ENCODE measurements at regions not wholly inside any gene's neighbourhood (a gene's known extent, or its start where the extent isn't known, plus 50 kb on each side); places are given as distances from the start of the nearest gene placed in this dataset.
"Not testable (repeated sequence)": the region's sequence is repeated elsewhere in the genome, so short reads cannot be mapped to it uniquely, and the experiment has no call there.

DNA sequence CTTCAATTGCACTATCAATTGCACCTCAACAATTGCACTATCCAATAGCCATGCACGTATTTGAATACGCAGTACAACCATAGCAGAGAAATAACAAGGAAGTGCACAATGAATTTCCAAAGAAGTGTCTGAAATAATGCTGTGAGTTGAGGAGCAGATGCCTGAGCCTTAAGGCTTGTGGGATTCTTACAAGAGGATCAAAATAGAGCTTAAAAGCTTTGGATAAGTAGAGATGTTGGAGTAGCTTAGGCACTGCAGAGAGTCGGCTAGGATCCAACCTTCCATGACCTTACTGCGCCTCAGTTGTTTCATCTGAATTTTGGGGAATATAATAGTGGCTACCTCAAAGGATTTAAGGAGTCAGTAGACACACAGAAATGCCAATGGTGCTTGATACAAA lies 196.1 kb upstream of the FLRT2 start:
- DNase-seq: no peak

DNA sequence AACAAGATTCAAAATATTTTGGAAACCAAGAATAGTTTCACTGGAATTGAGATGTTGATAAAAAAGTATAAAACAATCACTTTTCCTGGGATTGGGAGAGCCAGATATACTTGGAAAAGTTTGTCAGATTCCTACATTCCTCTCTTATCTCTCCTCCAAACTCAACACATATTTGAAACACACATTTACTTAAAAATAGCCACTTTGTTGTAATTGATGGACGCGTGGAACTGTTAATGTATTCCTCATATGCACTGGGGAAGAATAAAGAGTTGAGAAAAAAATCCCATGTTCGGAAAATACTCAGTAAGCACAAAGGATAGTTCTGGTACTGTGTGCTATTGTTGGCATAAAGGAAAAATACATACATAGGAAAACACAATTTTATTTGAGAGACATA lies 195.6 kb upstream of the FLRT2 start:
- DNase-seq: no peak

DNA sequence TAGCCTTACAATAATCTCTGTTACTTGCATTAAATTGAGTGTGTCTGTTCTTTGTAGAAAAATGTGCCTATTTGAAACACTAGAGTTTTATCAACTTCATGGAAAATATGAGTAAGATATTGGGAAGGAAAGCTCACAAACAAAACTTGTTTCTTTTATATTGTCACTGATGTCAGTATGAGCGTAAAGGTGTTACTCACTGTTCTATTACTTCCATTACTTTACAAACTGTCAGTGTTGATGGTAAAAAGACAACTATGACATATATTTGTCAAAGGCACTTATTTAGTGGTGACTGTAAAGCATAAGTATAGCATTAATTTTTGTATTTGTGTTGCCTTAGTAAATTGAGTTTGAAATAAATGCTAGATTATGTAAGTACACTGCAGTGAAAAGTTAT lies 193.7 kb upstream of the FLRT2 start:
- DNase-seq: no peak

DNA sequence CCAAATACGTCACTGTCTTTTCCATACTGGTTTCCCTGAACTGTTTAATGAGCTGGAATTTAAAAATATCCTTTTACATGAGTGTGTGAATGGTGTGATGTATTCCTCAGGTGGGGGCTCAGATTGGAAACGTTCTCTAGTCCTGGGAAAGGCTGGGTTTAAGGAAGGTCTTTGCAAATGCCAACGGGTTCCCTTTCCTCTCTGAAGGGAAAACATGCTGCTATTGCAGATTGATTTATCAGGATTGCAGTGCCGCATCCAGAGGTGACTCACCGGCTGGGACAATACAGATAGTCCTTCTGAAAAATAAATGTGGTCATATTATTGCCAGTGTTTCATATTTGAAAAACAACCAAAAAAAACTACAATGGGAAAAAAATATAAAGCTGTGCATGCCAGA lies 193.1 kb upstream of the FLRT2 start:
- no peak for DNase-seq

DNA sequence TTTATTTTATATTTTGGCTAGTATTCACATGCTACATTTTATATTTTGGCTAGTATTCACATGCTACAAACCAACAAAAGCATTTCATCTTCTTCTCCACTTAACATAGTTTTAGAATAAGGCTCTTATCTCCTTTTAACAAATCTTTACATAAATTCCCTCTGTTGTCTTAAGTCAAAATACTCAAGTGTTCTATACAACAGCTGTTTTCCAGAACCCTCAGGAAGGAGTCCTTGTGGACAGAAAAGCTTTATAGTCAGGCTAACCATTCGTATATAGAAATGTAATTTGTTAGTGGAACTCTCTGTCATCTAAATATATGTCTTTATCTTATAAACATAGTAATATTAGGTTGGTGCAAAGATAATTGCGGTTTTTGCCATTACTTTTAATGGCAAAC lies 191.0 kb upstream of the FLRT2 start:
- no peak for DNase-seq

DNA sequence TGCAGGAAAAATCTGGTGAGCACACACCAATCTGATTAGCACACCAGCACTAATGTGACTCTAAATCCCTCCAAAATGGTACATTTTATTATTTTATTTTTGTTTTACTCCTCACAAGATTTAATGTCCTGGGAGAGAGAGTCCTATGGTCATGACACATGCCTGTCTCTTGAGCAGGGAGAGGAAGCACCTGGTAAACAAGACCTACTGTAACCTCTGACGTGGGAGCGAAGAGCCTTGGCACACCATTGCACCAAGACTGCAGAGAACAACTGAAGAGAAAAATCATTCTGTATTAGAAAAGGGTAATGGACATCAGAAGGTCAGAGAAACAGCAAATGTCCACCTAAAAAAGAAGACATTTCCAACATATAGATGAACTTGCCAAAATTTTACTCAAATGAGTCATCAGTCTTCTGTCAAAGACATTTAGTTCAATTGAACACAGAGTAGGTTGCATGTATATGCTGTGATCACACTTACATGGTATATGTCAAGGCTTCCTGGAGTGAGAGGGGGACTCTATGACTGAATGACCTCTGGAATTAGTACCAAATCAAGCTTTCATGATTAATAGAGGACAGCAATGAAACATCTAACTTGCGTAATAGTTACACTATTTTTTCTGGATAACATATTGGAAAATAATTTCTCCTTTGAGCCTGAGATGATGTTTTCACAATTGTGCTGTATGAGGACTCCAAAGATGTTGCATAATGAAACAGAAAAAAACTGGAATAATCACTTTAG lies 186.9 kb upstream of the FLRT2 start:
- no peak for DNase-seq

DNA sequence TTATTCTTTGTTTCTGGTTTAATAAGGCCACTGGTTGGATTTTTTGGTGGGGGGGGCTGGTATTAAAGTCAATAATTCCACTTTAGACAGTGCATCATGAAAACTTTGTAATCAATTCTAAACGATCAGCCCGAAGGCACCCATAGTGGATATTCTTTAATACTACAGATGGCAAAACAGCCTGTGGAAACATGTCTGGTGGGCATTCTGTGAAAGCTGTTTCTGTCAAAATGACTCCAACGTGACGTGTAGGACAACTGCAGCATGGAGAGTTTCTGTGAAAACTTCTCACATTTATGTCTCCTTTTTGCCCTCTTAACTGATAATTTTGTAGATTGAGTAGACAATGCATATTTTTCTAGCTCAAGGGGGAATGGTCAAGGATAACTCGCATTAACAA lies 185.8 kb upstream of the FLRT2 start:
- DNase-seq: no peak

DNA sequence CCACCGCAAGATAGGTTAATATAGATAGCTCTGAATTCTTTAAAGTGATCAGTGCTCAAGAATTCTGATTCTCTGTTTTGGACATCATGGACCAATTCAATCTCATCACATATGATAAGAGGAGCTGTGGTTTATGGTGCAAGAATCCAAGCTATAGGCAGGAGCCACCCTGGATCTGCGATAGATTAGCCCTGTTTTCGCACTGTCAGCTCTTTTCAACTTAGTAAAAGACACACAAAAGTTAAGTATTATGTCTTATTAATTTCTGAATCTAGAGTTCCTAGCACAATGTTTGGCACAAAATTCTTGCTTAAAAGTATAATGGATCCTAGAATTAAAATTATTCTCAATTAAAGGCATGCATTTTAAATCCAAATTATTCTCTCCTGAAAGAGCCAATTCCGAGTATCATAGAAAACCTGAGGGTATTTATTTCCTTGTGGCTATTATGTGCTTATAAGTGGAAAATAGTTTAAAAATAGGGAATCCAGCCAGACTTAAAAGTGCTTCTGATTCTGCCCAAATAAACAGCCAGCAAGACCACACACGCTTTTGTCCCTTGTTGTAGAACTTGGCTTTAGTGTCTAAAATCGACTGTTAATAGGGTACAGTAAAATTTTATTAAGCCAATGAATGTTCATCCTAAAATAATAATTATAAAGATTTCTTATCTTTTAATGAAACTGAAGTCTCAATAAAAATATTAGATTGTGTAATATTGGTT lies 184.9 kb upstream of the FLRT2 start:
- no peak for DNase-seq

DNA sequence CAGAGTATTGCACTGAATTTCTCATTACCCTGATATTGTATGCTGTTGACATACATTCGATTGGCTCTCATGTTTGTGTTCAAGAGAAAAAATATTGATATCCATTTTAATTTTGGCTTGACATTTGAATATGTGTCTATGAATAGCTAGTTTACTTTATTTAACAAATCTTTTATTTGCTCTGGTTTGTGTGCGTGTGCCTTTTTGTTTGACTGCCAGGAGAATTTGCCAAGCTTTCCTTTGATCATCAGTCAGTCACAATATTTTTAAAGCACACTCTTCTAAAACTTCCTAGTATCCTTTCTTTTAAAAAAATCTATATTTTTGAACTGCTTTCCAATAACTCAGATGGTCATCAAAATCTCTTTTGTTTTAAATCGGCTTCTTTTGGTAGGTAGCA lies 179.3 kb upstream of the FLRT2 start:
- DNase-seq: no peak

DNA sequence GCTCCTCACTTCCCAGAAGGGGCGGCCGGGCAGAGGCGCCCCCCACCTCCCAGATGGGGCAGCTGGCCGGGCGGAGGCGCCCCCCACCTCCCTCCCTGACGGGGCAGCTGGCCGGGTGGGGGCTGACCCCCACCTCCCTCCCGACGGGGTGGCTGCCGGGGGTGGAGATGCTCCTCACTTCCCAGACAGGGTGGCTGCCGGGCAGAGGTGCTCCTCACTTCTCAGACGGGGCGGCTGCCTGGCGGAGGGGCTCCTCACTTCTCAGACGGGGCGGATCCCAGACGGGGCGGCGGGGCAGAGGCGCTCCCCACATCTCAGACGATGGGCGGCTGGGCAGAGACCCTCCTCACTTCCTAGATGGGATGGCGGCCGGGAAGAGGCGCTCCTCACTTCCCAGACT lies 177.4 kb upstream of the FLRT2 start:
- DNase-seq: not testable (repeated sequence)

DNA sequence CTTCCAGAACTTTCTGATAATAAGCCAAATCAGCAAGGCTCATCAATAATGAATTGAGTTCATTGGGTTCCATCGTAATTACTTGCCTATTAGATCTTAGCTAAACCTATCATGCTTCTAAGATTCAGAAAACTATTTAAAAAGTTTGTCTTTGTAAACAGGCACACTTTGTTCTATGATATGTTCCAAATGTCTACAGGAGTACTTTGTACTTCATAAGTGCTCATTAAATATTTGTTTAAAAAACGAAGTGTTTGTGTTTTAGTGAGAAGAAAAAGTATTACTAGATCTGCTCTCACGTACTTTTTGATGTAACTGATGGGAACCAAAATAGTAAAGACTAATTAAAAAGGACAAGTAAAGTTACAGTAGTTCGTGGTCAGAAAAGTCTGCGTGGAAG lies 172.8 kb upstream of the FLRT2 start:
- DNase-seq: no peak

DNA sequence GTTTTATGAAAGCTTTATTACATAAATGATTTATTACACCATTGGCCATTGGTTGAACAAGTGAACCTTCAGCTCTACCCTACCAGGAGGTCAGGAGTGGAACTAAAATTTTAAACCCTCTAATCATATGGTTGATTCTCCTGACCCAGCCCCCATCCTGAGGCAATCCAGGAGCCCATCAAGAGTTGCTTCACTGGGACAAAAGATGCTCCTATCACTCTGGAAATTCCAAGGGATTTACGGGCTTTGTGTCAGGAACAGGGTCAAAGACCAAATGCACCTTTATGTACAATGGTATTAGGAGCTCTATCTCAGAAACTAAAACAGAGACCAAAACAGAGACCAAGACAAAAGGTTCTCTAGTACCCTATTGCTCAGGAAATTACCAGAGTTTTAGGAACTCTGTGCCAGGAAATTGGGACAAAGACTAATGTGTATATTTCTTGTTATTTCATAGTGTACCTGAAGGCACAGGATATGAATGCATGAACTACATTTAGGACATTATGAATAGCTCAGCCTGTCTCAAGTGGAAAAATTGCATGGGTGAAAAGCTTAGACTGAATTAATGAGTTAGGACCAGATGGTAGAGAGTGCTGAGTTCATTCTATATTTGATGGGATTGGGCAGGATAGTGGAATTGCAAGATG lies 171.7 kb upstream of the FLRT2 start:
- no peak for DNase-seq

DNA sequence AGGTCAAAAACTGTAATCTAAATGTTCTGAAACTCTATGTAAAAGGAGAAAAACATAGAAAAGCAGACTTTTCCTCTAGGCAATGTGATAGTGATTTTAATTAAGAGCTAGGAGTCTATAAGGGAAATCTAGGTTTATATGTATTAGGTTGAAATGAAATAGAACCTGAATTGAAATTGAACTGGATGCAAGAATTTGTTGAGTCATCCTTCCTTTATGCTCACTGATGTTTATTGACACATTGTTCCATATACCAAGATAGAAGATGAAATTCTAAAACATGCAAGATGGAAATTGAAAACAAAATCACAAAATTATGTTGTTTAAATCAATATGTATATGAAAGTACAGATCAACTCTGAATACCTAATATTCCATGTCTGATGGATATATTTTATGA lies 170.4 kb upstream of the FLRT2 start:
- DNase-seq: no peak

DNA sequence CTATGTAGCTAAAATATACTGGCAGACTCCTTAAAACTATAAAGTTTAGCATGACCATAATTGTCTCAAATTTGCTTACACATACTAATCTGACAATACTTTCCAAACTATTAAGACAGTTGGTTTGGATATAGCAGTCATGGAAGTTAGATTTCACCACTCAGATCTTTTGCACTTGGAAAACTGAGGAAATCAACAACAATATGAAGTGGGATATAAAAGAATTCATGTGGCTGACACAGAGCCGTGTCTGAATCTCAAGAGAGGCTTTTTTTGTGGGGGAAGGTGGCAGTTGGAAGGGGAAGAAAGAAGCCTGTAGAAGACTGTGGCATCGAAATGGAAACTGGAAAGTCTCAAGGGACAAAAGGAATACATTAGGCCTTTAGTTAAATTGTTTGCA lies 166.6 kb upstream of the FLRT2 start:
- no peak for DNase-seq

DNA sequence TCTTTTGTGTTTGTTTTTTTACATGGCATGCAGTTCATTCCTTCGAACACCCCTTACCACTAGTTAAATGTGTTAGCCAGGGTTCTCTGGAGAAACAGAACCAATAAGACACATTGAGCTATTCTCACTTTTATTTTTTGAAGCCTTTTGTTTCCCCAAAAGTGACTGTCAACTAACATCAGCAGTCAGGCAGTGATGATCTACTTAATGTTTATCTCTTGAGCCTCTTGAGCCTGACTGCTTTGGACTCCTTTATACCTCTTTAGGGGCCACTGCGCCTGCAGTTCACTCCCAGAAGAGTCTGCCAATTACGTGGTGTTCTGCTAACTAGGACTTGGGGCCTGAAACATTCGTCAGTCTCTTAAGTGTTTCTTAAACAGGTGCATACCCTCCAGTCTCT lies 163.7 kb upstream of the FLRT2 start:
- DNase-seq: no peak

DNA sequence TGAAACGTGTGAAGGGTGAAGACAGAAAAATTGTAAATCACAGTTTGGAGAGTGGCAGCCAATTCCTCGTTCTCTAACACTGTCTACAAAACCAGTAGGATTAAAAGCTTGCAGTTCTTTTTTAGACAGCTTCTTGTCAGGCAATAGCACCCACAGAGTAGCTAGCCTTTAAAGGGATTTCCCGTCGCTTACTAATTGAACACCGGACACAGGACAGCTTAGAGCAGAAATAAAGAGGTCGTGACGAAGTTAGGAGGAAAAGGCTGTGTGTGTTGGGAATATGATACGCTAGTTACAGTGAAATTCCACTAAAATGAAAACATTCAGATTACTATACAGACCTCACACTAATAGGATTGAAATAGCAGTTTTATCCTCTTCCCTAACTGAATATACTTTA lies 149.1 kb upstream of the FLRT2 start:
- DNase-seq: no peak

DNA sequence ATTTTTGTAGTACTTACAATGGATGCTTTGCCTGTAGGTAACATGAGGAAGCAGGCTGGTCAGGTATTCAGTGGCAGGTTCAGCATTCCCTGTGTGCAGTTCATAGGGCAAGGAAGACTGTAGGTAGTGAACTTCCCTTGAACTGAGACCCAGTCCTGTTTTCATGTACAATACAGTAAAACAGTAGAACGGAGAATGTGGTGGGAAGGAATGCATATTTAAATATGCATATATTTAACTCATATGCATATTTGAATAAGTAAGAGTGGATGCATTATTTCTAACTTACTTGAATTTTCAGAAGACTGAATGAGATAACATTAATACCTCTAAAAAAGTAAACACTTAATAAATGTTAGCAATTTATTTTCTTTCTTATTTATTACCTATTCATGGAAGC lies 147.6 kb upstream of the FLRT2 start:
- DNase-seq: no peak

DNA sequence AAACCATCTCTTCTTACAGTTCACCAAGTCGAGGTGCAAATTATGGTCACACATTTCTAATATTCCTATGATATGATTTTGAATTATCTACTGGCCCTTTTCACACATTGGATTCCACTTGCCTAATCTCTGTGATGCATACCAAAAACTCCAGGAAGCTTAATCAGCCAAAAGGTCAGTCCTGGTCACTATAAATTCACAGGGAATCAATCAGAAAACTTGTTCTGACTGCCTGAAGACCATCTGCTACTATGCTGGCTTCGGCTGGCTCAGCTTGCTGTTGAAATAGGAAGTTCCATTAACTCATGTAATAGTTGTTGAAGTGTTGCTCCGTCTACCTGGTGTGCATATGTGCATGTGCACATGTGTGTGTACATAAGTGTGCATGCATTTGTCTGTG lies 142.8 kb upstream of the FLRT2 start:
- no peak for DNase-seq

DNA sequence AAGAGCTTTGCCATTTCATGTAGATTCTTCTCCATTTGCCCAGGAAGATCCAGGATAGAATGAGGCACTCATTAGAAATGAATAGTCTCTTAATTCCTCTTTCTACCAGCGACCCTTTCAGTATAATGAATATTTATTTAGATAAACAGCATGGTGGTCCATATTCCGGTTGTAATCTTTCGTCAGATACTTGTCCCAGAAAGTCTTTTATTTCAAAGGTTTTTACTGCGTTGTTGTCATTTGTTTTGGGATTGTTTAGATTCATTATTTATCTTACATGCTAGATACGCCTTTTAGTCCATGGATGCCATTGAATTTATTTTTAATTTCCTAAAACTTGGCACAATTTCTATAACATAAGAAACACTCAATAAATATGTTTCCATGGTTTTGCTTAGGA lies 139.7 kb upstream of the FLRT2 start:
- no peak for DNase-seq

DNA sequence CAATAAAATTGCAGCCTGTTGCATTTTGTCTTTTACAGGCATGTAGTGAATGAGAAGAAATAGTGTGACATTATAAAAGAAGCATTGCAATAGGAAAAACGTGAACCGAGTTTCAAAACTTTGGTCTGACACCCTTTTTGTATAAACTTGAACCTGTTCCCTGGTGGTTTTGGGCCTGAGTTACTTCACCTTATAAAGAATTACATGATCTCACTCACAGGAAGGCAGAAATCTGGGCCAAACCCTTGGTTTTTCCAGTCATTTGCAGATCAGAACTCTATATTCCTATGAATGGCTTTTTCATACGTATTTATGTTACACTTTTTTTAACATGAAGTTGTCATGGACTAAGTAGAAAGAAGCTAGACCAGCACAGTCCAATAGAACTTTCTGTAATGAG lies 138.5 kb upstream of the FLRT2 start:
- DNase-seq: no peak

DNA sequence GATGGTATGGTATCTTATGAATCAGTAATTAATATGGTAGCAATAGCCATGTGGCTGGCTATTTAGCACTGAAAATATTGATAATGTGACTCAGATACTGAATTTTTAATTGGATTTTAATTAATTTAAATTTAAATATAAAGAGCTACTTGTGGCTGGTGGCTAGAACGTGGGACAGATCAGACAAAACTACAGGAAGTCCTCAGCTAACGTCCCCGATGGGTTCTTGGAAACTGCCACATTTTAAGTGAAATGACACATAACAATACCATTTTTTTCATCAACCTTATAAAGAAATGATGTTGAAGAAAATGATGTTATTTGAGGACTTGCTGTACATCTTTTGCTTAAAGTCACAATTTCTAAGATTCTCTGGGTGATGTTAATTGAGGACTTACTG lies 138.1 kb upstream of the FLRT2 start:
- no peak for DNase-seq

DNA sequence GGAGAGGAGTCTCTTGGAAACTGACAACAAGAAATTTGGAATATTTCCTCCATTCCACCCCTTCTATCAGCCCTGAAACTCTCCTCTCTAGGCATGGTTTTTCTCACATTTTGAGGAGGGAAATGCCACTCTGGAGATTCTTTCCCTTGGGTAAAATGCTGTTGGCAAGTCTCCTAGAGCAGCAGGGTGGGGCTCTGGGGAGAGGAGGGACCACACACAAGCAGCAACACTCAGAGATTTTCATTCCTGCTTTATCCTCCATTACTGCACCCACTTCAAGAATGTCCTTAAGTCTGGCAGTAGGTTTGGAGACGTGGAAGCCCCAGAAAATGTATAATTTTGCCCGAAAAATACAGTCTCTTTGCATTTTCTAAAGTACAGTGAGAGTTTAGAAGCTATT lies 130.8 kb upstream of the FLRT2 start:
- DNase-seq: no peak

DNA sequence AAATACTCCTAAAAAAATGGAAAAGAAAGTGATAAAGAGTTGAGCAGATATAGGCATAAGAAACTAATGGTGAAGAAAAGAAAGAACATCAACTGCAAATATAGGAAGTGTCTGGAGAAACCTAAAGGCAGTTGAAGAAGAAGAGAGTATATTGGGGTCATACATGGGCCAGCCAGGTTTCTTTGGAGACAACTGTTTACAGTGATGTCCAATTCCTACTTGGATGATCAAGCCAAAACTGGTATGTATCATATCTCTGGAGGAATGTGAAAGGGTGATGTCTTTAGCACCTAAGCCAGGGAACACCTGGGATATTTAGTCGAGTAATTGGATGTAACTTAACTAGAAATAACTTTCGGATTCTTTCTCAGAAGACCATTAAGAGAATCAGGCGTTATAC lies 129.3 kb upstream of the FLRT2 start:
- DNase-seq: no peak

DNA sequence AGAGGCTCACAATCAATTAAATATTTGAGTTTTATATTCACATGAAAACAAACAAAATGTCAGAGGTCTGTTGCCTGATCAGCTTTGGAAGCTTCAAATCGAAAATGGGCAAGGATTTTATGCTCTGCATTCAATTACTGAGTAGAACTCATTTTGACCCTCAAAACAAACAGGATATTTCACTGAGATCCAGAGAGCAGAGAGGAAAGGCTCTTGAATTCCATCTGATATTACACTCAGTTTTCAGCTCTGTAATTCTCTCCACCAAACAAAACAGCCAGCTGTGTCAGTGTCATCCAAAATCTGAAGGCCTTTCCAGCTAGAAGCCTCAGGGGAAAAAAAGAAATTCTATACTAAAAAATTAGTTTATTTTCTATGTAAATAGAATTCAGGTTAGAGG lies 128.6 kb upstream of the FLRT2 start:
- DNase-seq: no peak

All from stimulated activated CD4-positive, alpha-beta T cell treated with anti-CD3 and anti-CD28 coated beads, Interleukin-4, amount 100 ng/mL, for 1 hour (primary cell).